Hematopoietic multipotent progenitor cell (in vitro differentiated cells): ENCODE measurements at regions not wholly inside any gene's neighbourhood (a gene's known extent, or its start where the extent isn't known, plus 50 kb on each side); places are given as distances from the start of the nearest gene placed in this dataset.
A peak's percentile ranks its signal among the peaks of the same experiment; 100 is the strongest.

Experiments
- DNase-seq, 3 donors: peaks; one replicate each; pipeline ENCODE4 v3.0.0-alpha.2; 2011 to 2015; ENCODE audit warnings: low read depth in 2 of 3, low spot score in 2 of 3

- DNase-seq: no peak
Observed at GRCh38 chr12:65595016-65595560, 229.2 kb upstream of the HMGA2 start.

DNA sequence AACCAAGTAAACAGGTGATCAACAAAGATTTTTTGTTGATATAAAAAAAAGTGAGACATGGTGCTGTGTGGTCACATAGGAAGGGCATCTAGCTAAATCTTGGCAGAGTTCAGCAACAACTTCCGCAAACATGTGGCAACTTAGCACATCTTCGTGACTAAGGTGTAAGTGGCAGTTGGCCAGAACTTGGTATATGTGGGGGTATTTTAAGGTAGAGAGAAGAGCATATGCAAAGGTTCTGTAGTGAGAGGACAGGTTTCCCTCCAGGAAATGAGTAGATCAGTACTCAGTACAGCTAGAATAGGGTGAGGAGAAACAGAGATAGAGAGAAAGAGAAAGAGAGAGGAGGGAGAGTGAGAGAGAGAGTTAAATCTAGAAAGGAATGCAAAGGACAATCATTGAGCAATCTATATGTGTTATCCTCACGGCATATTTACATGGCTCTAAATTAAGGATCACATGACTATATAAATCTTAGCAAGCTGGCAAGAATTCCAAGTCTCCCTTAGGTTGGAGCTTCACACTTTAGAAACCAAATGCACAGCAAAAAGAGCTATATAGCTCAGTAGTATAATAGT is 227.7 kb upstream of the HMGA2 start:
- DNase-seq: no peak

- DNase-seq: no peak
Observed at GRCh38 chr12:65597527-65597926, 226.8 kb upstream of the HMGA2 start.

DNA sequence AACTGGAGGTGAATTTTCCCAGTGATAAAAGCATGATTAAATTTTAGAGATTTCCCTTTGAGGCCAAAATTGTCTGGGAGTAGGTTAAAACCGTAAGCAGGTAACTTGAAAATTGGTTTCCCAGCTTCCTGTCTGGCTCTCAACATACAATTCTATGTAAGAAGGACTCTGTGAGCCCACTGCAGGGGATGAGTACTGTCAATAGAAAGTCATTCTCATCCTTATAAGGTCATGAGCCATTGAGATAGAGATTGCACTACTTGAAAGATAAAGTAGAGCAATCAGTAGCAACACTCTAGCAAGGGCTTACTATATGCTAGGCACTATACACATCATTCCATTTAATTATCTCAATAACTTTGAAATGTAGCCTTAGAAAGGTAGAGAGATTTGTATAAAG is 225.6 kb upstream of the HMGA2 start:
- DNase-seq: no peak

DNA sequence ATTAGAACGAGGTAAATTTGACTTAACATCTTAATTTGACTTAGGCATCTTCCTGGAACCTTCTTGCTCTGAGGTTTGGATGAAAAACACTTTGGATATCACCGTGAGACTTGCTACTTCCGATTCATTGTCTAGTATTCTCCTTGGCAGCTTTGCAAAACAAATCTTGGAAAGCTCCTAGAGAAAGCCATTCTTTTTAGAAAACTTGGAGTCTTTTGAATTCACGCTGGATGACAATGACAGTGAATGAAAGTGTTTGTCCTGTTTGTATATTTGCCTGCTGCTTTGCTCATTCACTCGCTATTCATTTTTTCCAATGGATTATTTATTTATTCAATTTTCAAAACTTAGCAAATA is 222.1 kb upstream of the HMGA2 start:
- no peak for DNase-seq

GRCh38 chr12:65602610-65603295 is 221.5 kb upstream of the HMGA2 start:
- DNase-seq: peak in 2 of 3 donors; percentile 61 to 73

- DNase-seq: no peak
Observed at GRCh38 chr12:65603438-65604351, 220.6 kb upstream of the HMGA2 start.

GRCh38 chr12:65605019-65605418 is 219.3 kb upstream of the HMGA2 start:
- DNase-seq: no peak

DNA sequence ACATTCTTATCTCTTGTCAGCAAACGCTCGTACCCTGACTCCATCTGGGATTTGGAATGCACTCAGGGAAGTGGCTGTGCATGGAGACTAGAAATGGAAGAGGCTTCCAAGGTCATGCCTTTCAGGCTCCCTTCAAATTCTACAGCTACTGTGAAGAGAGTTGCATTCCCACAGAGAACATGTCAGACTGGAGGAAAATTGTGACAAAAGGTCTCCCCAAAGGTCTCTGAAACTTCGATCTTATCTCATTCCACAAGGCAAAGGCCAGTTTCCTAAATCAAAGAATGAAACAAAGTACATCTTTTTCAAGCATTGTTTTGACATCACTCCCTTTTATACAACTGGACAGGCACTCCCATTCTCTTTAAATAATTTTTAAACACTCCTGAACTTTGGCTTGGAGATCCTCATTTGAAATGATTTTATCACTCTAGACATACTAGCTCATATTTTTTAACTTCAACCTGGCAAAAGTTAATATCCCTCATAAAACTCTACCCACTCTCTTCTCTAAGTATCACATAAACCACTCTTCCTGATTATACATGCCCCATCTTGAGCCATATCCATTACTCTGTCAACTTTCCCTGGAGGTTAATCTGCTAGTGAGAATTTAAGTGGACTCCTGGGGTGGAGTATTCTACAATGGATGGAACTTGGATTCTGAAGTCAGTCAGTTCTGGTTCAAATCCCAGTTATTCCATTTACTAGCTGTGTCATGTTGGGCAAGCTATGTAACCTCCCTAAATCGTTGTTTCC is 218.1 kb upstream of the HMGA2 start:
- no peak for DNase-seq

DNA sequence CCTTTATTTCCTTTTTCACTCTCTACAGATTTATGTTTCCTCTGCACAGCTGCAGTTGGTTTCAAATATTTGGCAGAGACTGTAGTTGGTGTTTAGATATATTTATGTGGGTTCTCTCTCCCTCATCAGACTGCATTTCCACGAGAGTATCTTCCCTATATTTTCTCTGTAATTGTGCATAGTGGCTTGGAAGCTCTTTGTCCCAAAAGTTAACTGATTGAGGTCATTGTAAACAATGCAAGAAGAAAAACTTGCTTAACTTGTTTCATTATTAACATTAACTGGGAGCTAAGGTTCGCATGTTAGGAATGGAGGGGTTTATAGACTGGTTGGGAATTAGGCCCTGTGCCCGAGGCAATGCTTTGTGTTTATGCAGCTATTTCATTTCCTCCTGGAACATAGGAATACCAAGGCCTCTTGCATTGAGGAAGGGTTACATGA is 216.9 kb upstream of the HMGA2 start:
- DNase-seq: no peak

GRCh38 chr12:65608319-65608916 is 215.9 kb upstream of the HMGA2 start:
- DNase-seq: no peak

GRCh38 chr12:65609359-65609771 is 214.9 kb upstream of the HMGA2 start:
- DNase-seq: no peak

DNA sequence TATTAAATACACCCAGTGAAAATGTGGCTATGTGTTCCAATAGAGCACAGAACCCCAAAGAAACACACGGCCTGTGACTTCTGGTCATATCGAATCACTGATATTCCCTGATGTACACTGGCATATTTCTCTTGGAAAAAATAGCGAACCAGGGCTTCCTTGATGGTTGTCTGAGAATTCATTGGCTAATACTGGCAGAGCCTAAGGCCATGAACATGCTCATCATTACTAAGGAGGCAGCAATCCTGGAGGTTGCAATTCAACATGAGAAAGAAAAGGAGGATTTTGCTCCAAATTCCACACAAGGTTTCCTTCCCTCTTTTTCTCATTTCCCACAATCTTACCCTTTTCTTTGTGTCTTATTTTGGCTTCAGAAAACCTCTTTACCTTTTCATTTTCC is 212.9 kb upstream of the HMGA2 start:
- DNase-seq: no peak

- DNase-seq: no peak
Observed at GRCh38 chr12:65612440-65612839, 211.8 kb upstream of the HMGA2 start.

- DNase-seq: no peak
Observed at GRCh38 chr12:65613692-65614091, 210.6 kb upstream of the HMGA2 start.

DNA sequence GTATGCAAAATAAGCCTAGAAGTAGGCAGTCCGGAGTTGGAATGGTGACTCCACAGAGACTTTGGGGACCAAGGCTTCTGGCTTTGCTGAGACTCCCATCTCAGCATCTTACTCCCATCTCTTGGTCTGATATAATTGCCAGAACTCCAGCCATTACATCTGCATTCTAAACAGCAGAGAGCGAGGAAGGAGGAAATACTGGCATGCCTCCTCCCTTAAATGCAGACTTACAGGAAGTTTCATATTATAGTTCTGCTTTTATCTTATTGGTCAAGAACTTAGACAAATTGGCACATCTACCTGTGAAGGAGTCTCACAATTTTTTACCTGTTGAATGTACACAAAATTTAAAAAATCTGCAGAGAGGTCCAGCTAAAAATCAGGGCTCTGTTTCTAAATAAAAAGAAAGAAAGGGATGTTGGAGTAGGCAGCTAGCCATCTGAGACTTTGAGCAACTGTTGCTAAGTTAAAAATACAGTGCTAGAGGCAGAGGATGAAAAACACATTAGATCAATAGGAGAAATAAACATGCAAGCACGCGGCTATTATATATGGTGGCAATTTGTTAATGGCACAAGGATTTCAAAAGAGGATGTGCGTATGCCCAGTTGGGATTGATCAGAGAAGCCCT is 209.9 kb upstream of the HMGA2 start:
- no peak for DNase-seq

DNA sequence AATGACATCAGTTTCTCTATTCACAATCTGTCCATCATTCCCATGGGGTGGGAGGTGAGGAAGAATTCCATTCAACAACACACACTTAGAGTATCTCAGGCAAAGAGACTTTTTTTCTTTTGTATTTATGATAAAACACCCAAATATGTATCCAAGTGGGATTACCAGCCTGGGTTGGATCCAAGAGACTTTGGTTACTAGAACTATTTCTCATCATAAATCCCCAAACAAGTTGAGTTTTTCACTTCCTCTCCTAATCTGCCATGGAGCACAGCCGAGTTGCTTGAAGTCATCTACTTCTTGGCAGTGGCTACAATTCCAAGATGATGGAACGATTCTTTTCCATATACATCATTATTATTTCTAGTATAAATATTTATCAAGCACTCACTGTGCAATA is 209.2 kb upstream of the HMGA2 start:
- no peak for DNase-seq

DNA sequence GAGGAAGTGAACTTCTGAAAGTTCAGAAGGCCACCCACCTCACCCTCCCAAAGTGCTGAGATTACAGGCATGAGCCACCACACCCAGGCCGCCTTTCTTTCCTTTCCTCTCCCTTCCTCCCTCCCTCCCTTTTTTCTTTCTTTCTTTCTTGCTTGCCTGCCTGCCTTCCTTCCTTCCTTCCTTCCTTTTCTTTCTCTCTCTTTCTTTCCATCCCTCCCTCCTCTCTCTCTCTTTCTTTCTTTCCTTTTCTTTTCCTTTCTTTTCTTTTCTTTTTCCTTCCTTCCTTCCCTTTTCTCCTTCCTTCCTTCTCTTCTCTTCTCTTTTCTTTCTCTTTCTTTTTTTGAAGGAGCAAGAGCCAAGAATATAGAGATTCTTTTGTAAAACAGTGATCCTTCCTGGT is 208.3 kb upstream of the HMGA2 start:
- DNase-seq: no peak

DNA sequence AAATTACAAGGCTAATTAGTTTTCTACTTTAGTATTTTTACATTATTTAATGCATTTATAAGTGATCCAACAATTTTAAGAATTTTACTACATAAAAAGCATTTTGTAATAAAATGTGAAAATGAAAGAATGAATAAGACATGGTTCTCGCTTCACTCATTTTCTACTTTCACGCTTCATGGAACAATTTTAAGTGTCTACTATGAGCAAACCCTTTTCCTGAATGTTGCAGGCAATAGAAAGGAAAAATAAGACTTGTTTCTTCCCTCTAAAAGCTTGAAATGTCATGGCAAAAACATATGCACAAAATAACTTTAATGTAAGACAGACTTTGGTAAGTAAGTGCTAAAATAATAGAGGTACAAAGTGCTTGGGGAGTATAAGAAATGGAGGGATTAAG is 205.7 kb upstream of the HMGA2 start:
- no peak for DNase-seq

DNA sequence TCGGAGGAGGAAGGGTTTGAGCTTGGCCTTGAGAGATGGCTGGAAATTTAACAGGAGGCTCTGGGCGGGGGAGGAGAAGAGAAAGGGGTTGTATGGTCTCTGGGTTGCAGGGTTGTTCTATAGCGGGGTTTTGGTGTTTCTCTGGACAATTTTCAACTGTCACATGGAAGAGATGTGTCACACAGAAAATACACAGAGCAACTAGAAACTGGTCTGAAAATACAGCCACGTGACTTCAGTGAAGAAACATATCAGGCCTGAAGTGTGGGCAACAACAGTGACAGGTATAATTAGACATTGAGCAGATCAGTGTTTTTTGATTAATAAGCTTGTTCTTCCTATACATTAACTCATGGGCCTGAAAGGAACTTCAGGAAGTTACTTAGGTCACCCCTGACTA is 205.3 kb upstream of the HMGA2 start:
- DNase-seq: no peak
